HCT116 (cell line): ENCODE measurements at regions not wholly inside any gene's neighbourhood (a gene's known extent, or its start where the extent isn't known, plus 50 kb on each side); places are given as distances from the start of the nearest gene placed in this dataset.

ENCODE experiments used
- ATF3 ChIP-seq: IDR thresholded peaks from 2 replicates; pipeline ENCODE4 v1.6.1; 2012
- CTCF ChIP-seq, 3 experiments: fragments of 200-600 bp in 1 of 3; sonication (generic) in 1 of 3; IDR thresholded peaks in 2 of 3; conservative IDR thresholded peaks in 1 of 3; 2 replicates each; pipeline ENCODE4 v1.5.1; 2012 to 2017; ENCODE audit warnings: low read depth in 2 of 3, low read length in 2 of 3, antibody characterized with exemption in 1 of 3, borderline replicate concordance in 1 of 3, control low read depth in 1 of 3, mild to moderate bottlenecking in 1 of 3, mixed read lengths in 1 of 3, mixed run types in 1 of 3, moderate library complexity in 1 of 3; ENCODE audit not compliant: insufficient read depth in 1 of 3
- EZH2 ChIP-seq: fragments of 200-600 bp; sonication (generic); IDR thresholded peaks from 2 replicates; pipeline ENCODE4 v1.6.1; 2017; ENCODE audit warnings: antibody characterized with exemption, mixed run types
- EZH2phosphoT487 ChIP-seq: fragments of 200-600 bp; IDR thresholded peaks from 2 replicates; pipeline ENCODE4 v1.6.1; 2018; ENCODE audit warnings: antibody characterized with exemption, borderline replicate concordance
- JUND ChIP-seq: IDR thresholded peaks from 2 replicates; pipeline ENCODE4 v1.6.1; 2012
- YY1 ChIP-seq: IDR thresholded peaks from 2 replicates; pipeline ENCODE4 v1.6.1; 2011; ENCODE audit warnings: low read length, low read depth, moderate library complexity, mild to moderate bottlenecking; ENCODE audit not compliant: insufficient replicate concordance; ENCODE audit errors: extremely low read depth
- ZNF274 ChIP-seq: fragments of 200-500 bp; sonication (Bioruptor generic); IDR thresholded peaks from 2 replicates; pipeline ENCODE4 v1.6.1; 2014; ENCODE audit warnings: mild to moderate bottlenecking, low read depth, low read length, inconsistent platforms

GRCh38 chr17:71360301-71360700 lies 760.5 kb upstream of the SOX9 start:
- TF ChIP-seq YY1 = no peak
- no peak for TF ChIP-seq ZNF274
- TF ChIP-seq ATF3 = no peak
- no peak for TF ChIP-seq EZH2
- TF ChIP-seq EZH2phosphoT487 = no peak
- no peak for TF ChIP-seq CTCF (IDR thresholded peaks at IDR 0.05 in 2 of 3, conservative IDR thresholded peaks at IDR 0.05 in 1 of 3; ENCODE audit: borderline replicate concordance in 1 of 3, insufficient read depth in 1 of 3, low read depth in 2 of 3, low read length in 2 of 3)
- no peak for TF ChIP-seq JUND
